HUES6 (cell line): ENCODE measurements at regions not wholly inside any gene's neighbourhood (a gene's known extent, or its start where the extent isn't known, plus 50 kb on each side); places are given as distances from the start of the nearest gene placed in this dataset.

Source experiments
- H3K27ac ChIP-seq: 2 replicates; pipeline ENCODE4 v1.7.0; 2013; ENCODE audit warnings: low read depth, mild to moderate bottlenecking, low read length, inconsistent platforms
- H3K27me3 ChIP-seq: 2 replicates; pipeline ENCODE4 v1.6.1; 2013; ENCODE audit warnings: low read length; ENCODE audit not compliant: control insufficient read depth, insufficient read depth
- H3K36me3 ChIP-seq: 2 replicates; pipeline ENCODE4 v1.6.1; 2013; ENCODE audit warnings: low read length; ENCODE audit not compliant: control insufficient read depth, insufficient read depth
- H3K4me1 ChIP-seq: 2 replicates; pipeline ENCODE4 v1.6.1; 2013; ENCODE audit warnings: low read length; ENCODE audit not compliant: control insufficient read depth, insufficient read depth
- H3K4me3 ChIP-seq: 2 replicates; pipeline ENCODE4 v1.5.1; 2013; ENCODE audit warnings: low read depth, low read length
- H3K9ac ChIP-seq: one replicate; pipeline ENCODE4 v1.6.1; 2013; ENCODE audit warnings: mild to moderate bottlenecking, low read length
- H3K9me3 ChIP-seq: 2 replicates; pipeline ENCODE4 v1.6.1; 2013; ENCODE audit warnings: low read depth, low read length; ENCODE audit not compliant: control insufficient read depth, insufficient read depth

DNA sequence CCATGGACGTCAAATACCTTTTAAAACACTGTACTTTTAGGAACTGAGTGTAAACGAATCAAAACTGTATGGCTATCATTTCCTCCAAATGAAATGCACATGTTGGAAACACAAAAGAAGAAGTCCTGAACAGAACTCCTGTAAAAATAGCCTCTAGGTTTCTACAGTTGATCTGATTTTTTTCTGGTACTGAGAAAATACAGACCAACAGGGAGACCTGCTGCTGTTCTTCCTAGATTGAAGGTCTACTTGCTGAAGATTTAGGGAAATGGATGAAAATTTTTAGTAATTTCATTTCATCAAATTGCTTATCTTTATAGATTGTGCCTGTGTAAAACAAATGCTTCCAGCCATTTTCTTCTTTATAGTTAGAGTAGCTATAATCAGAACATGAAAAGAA is 520.4 kb downstream of the SLITRK6 start:
- Histone ChIP-seq H3K4me3 (no peak overlapping the region), H3K27me3 (no peaks in the 10 kb centered on the region), H3K27ac (no peak overlapping the region), H3K9me3 (no peaks in the 10 kb centered on the region), H3K4me1 (no peaks in the 10 kb centered on the region), H3K36me3 (no peaks in the 10 kb centered on the region), H3K9ac (no peak overlapping the region)

DNA sequence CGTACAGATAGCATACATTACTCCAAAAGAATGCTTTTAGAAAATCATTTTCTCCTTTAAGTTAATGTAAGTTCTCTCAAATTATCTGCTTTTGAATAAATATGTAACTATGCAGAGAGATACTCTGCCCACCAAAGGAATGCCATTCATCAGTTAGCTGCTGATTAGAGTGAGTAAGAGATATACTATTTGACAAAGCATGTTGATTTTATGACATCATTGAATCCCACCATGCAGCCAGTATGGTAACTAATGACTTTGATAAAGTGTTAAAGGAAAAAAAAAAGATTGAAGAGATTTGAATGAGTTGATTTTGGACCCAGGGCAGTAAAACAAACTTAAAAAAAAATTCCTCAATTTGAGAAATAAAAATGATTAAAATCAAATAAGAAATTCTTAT is 521.5 kb downstream of the SLITRK6 start:
- no peak overlapping the region for H3K27ac ChIP-seq
- H3K9ac ChIP-seq, result no peak overlapping the region
- H3K4me3 ChIP-seq, result no peak overlapping the region
- no peaks in the 10 kb centered on the region for H3K4me1 ChIP-seq
- H3K27me3 ChIP-seq, result no peaks in the 10 kb centered on the region
- no peaks in the 10 kb centered on the region for H3K9me3 ChIP-seq
- no peaks in the 10 kb centered on the region for H3K36me3 ChIP-seq

DNA sequence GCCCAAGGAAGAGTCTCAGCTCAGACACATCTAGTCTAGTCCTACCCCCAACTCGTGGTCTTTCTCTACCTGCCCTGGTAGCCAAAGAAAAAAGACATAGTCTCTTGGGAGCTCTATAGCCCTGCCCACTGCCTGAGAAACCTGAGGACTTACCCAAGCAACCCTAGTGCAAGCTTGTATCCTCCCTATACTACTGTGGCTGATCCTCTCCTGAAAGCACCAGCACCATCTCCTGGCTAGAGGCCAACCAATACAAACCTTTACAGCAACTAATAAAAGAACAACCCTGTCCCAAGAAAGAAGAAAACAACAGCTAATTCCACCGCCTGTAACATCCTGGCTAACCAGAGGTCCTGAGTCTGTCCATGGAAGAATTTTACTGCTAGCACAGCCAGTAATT is 532.4 kb downstream of the SLITRK6 start:
- H3K27me3 ChIP-seq, result no peaks in the 10 kb centered on the region
- H3K4me3 ChIP-seq, result no peak overlapping the region
- H3K9me3 ChIP-seq, result no peaks in the 10 kb centered on the region
- H3K36me3 ChIP-seq, result no peaks in the 10 kb centered on the region
- H3K27ac ChIP-seq, result no peak overlapping the region
- no peak overlapping the region for H3K9ac ChIP-seq
- H3K4me1 ChIP-seq, result peaks cover 15% of the 10 kb centered on the region

DNA sequence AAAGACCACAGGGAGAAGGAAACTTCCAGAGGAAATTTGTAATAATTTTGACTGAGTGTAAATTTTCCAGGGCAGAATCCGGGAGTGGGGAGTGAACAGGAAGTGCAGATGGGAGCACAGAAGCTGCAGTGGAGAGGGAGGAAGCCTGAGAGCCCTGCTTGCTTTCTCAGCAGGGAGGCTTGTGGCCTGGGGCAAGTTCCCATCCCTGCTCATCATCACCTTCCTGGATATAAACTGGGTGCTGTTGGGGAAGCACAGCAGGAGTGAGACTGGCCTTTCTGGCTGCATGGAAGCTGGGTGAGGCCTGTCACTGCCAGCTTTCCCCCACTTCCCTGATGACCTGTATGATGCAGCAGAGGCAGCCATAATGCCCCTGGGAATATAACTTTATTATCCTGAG is 532.9 kb downstream of the SLITRK6 start:
- Histone ChIP-seq H3K9ac (no peak overlapping the region), H3K4me1 (peaks cover 18% of the 10 kb centered on the region), H3K36me3 (no peaks in the 10 kb centered on the region), H3K27me3 (no peaks in the 10 kb centered on the region), H3K27ac (no peak overlapping the region), H3K9me3 (no peaks in the 10 kb centered on the region), H3K4me3 (no peak overlapping the region)

DNA sequence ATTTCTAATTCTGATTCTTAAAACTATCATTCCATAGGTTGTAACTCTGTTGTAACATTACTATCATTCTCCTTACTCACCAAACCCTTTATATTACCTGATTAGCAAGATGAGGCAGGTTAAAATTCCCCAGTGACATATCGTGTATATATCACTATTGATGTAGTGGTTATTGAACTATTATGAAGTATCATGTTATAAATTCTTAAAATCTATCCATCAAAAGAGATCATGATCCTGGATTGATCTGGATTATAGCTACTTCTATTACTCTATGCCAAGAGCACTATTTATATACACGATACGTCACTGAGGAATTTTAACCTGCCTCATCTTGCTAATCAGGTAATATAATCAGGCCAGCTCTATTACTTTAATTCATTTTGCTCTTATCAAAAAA is 533.9 kb downstream of the SLITRK6 start:
- H3K27me3 ChIP-seq, result no peaks in the 10 kb centered on the region
- no peaks in the 10 kb centered on the region for H3K9me3 ChIP-seq
- no peak overlapping the region for H3K9ac ChIP-seq
- peaks cover 23% of the 10 kb centered on the region for H3K4me1 ChIP-seq
- H3K4me3 ChIP-seq, result no peak overlapping the region
- no peaks in the 10 kb centered on the region for H3K36me3 ChIP-seq
- H3K27ac ChIP-seq, result no peak overlapping the region

DNA sequence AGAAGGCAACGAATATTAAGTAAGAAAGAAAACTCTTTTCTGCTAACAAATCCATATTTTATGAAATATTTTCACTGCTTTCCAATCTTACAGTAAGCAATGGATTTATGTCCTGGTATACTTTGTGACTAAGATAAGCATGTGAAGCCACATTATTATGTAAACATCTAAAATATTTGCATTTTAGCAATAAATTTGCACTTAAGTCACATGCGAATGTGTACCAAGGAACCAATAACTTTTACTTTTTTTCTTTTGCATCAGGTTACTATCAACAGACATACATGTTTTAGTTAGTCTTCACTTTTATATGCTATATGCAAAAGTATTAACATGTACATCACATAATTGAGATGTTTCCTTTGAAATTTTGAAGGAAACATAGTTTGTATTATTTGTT is 536.7 kb downstream of the SLITRK6 start:
- 0 out of 2 replicates have a peak overlapping the region, but pooled peaks have one; percentile 11 for H3K27ac ChIP-seq
- H3K36me3 ChIP-seq, result no peaks in the 10 kb centered on the region
- H3K27me3 ChIP-seq, result no peaks in the 10 kb centered on the region
- H3K9ac ChIP-seq, result no peak overlapping the region
- peaks cover 23% of the 10 kb centered on the region for H3K4me1 ChIP-seq
- H3K4me3 ChIP-seq, result no peak overlapping the region
- no peaks in the 10 kb centered on the region for H3K9me3 ChIP-seq

DNA sequence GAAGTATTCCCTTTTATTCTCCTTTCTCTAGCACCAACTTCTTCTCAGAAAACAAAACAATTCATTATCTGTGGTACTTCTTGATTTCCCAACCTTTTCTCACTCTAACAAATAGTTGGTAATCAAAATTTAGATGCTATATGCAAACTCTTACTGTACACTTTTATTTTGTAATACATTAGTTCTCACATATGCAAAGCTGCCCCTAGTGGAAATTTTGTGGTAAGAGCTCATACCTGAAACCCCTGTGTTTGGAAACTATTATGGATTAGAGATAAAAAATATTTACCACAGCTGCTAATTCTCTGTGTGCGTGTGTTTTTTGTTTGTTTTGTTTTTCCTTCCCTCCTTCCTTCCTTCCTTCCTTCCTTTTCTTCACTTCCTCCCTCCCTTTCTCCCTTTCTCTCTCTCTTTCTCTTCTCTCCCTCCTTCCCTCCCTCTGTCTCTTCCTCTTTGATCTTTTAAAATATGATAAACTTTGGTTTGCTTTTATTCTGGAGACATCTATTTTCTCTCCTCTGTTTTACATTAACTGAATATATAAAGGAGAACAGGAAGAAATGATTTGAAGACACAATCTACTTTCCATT is 537.4 kb downstream of the SLITRK6 start:
- H3K36me3 ChIP-seq, result no peaks in the 10 kb centered on the region
- peaks cover 23% of the 10 kb centered on the region for H3K4me1 ChIP-seq
- no peaks in the 10 kb centered on the region for H3K9me3 ChIP-seq
- H3K27me3 ChIP-seq, result no peaks in the 10 kb centered on the region
- H3K4me3 ChIP-seq, result no peak overlapping the region
- H3K9ac ChIP-seq, result no peak overlapping the region
- no peak overlapping the region for H3K27ac ChIP-seq

DNA sequence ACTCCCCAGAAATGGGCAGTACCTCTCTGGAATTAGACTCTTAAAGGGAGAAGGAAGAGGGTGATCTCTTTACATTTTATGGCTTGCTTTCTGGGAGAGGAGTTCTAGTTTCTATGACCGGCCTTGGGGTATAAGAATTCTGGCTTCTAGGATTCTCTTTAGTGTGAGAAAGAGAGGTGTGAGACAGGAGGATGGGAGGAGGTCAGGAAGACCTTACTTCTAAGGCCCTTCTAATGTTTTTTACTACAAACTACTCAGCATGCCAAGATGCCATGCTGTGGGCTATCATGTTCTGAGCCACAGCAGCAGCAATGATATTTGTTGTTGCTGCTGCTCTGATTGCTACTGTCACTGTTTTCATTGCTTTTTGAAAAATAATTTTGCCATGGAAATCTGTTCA is 538.3 kb downstream of the SLITRK6 start:
- H3K27ac ChIP-seq, result no peak overlapping the region
- peaks cover 15% of the 10 kb centered on the region for H3K4me1 ChIP-seq
- no peaks in the 10 kb centered on the region for H3K27me3 ChIP-seq
- H3K36me3 ChIP-seq, result no peaks in the 10 kb centered on the region
- H3K9me3 ChIP-seq, result no peaks in the 10 kb centered on the region
- no peak overlapping the region for H3K4me3 ChIP-seq
- no peak overlapping the region for H3K9ac ChIP-seq

DNA sequence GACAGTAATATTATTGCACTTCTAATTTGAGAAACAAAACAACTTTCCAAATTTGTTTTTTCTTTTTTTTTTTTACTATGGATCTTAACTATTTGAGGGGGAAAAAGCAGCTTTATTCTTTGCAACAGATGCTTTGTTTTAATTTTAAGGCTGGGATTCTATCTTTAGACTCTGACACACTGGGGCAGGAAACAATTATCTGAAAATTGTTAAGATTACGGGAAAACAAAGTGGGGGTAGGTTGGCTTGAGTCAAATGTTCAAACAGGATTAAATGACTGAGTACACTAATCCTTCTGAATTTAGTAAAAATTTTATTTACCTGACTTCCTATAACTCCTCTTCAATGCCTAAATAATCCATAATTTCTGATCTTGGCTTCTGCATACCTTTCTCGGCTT is 543.2 kb downstream of the SLITRK6 start:
- no peaks in the 10 kb centered on the region for H3K27me3 ChIP-seq
- H3K4me1 ChIP-seq, result peaks cover 4% of the 10 kb centered on the region; the same call in 1 of the 2 replicates
- no peak overlapping the region for H3K9ac ChIP-seq
- H3K36me3 ChIP-seq, result no peaks in the 10 kb centered on the region
- H3K4me3 ChIP-seq, result no peak overlapping the region
- no peaks in the 10 kb centered on the region for H3K9me3 ChIP-seq
- H3K27ac ChIP-seq, result no peak overlapping the region

DNA sequence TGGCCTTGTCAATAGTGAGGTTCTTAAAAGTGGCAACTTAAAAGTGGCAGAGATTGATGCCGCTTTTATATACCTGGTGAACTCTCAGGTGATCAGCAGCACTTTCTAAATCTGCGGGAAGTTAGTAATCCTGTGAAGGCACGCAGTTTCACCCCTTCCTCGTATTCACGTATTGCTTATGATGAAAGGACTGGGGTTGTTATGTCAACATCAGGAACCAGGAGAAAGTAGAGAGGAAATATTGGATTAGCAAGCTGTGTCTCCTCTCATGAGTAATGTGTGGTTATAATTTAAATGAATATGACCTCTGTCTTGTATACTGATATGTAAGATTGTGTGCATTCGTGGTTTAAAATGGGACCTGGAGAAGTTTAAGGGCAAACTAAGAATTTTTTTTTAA is 544.6 kb downstream of the SLITRK6 start:
- Histone ChIP-seq H3K4me1 (no peaks in the 10 kb centered on the region), H3K9me3 (no peaks in the 10 kb centered on the region), H3K36me3 (no peaks in the 10 kb centered on the region), H3K4me3 (no peak overlapping the region), H3K9ac (no peak overlapping the region), H3K27me3 (no peaks in the 10 kb centered on the region), H3K27ac (no peak overlapping the region)

DNA sequence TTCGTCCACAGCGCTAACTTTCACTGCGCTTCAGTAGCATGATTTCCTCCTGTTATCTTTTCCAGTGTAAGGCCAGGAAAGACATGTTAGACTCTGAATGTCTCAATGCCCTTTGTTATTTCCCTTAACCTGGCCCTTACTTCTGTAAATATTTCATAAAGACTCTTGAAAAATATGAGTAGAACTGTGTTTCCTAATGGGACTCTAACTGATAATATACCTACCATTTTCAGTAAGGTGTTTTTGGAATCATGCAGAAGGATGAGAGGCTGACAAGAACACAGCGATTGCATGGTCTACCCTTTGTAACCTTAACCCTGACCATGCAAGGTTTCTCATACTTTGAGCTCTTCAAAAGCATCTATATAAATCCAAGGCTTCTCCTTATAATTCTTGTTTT is 550.1 kb downstream of the SLITRK6 start:
- Histone ChIP-seq H3K27me3 (no peaks in the 10 kb centered on the region), H3K27ac (no peak overlapping the region), H3K9me3 (no peaks in the 10 kb centered on the region), H3K9ac (no peak overlapping the region), H3K36me3 (no peaks in the 10 kb centered on the region), H3K4me3 (no peak overlapping the region), H3K4me1 (no peaks in the 10 kb centered on the region)

DNA sequence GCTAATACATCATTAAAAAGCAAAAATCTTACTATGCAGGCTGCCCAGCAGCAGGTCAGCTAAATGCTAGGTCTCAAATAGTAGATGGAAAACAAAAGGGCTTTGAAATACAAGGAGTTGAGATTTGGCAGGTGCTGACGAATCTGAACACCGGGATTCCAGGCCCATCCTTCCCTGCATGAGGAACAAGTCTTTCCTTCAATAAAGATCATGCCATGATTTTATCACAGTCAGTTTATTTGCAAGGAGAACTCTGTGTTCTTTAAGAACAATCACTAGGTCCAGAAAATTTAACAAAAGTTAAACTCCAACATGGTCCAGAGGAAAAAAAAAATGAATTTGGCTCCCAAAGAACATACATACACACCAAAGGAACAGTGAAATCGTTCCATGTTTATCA is 551.4 kb downstream of the SLITRK6 start:
- no peak overlapping the region for H3K4me3 ChIP-seq
- H3K4me1 ChIP-seq, result no peaks in the 10 kb centered on the region
- H3K36me3 ChIP-seq, result no peaks in the 10 kb centered on the region
- H3K9ac ChIP-seq, result no peak overlapping the region
- H3K27me3 ChIP-seq, result no peaks in the 10 kb centered on the region
- no peaks in the 10 kb centered on the region for H3K9me3 ChIP-seq
- H3K27ac ChIP-seq, result no peak overlapping the region
